GM13977 (cell line): ENCODE measurements at regions not wholly inside any gene's neighbourhood (a gene's known extent, or its start where the extent isn't known, plus 50 kb on each side); places are given as distances from the start of the nearest gene placed in this dataset.

Source experiments
- DNase-seq: peaks from one replicate; pipeline ENCODE4 v3.0.0; 2012; ENCODE audit warnings: low spot score
- CTCF ChIP-seq: IDR thresholded peaks from 2 replicates; pipeline ENCODE4 v1.5.1; 2012; ENCODE audit warnings: mild to moderate bottlenecking, control low read depth; ENCODE audit not compliant: insufficient read depth; ENCODE audit errors: extremely low read depth, missing control alignments
- in situ Hi-C: fragments of 300-500 bp; cut with MboI; formaldehyde crosslinking; loops from one replicate; pipeline ENCODE4 v1.12.0; 2022; ENCODE audit warnings: low sequenced_read_pairs, low pct_unique_long_range_greater_than_20kb, mixed read lengths, inconsistent platforms; ENCODE audit not compliant: unreplicated experiment

- in situ Hi-C loops: no loop called here
- no peak for DNase-seq
- no peak for TF ChIP-seq CTCF
Observed at GRCh38 chr4:106603471-106603870, 234.9 kb upstream of the GIMD1 start.

GRCh38 chr4:106602711-106603110 lies 234.1 kb upstream of the GIMD1 start:
- DNase-seq: no peak
- TF ChIP-seq CTCF: no peak
- in situ Hi-C loops: no loop called here

GRCh38 chr4:106601519-106601918 lies 232.9 kb upstream of the GIMD1 start:
- TF ChIP-seq CTCF: no peak
- in situ Hi-C loops: no loop called here
- DNase-seq: no peak

GRCh38 chr4:106595906-106596305 lies 227.3 kb upstream of the GIMD1 start:
- in situ Hi-C loops: no loop called here
- no peak for DNase-seq
- TF ChIP-seq CTCF: no peak

GRCh38 chr4:106594291-106594952 lies 225.8 kb upstream of the GIMD1 start:
- DNase-seq: no peak
- in situ Hi-C loops: no loop called here
- TF ChIP-seq CTCF: no peak

- TF ChIP-seq CTCF: no peak
- no peak for DNase-seq
Observed at GRCh38 chr4:106588891-106589290, 220.3 kb upstream of the GIMD1 start.

More at GRCh38 chr4:106588891-106589290, 220.3 kb upstream of the GIMD1 start:
- in situ Hi-C loops: no loop called here
